Activated CD4-positive, alpha-beta T cell treated with anti-CD3 and anti-CD28 coated beads for 48 hours (primary cell): ENCODE measurements at regions not wholly inside any gene's neighbourhood (a gene's known extent, or its start where the extent isn't known, plus 50 kb on each side); places are given as distances from the start of the nearest gene placed in this dataset.

Experiments used
- DNase-seq: peaks from one replicate; pipeline ENCODE4 v3.0.0-alpha.2; 2020

GRCh38 chr16:87219287-87219909 lies 97.8 kb downstream of the C16orf95 start:
- no peak for DNase-seq

- DNase-seq, result no peak
Measured at GRCh38 chr16:87221633-87222032, 95.6 kb downstream of the C16orf95 start.

DNA sequence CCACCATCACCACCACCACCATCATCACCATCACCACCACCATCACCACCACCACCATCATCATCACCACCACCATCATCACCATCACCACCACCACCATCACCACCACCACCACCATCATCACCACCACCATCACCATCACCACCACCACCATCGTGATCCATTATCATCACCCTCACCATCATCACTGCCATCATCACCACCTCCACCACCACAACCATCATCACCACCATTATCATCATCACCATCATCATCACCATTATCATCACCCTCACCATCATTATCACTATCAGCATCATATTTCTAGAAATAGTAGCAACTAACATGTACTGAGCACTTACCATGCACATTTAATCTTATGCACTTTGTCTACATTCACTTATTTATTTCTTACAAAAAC lies 94.9 kb downstream of the C16orf95 start:
- DNase-seq, result no peak

GRCh38 chr16:87223656-87224248 lies 93.4 kb downstream of the C16orf95 start:
- no peak for DNase-seq

GRCh38 chr16:87226926-87227295 lies 90.3 kb downstream of the C16orf95 start:
- no peak for DNase-seq

- DNase-seq, result no peak
Measured at GRCh38 chr16:87227296-87227951, 89.8 kb downstream of the C16orf95 start.

- DNase-seq, result no peak
Measured at GRCh38 chr16:87228363-87228762, 88.8 kb downstream of the C16orf95 start.

GRCh38 chr16:87229230-87230188 lies 87.7 kb downstream of the C16orf95 start:
- DNase-seq, result no peak

GRCh38 chr16:87230571-87230970 lies 86.6 kb downstream of the C16orf95 start:
- no peak for DNase-seq

DNA sequence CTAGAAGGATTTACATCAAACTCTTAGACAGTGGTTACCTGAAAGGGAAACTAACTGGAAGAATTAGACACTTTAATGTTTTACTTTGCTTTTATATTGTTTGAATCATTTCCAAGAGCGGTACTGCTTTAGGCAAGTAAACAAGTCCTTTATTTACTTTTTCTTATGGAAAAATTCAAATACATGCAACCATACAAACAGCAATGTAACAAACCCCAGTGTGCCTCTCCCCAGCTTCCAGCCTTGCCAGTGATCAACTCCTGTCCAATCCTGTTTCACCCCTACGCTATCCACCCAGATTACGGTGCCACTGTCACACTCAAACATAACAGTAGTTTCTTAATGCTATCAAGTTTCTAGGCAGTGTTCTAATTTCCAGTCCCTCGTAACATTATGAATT lies 85.9 kb downstream of the C16orf95 start:
- DNase-seq, result no peak

- no peak for DNase-seq
Measured at GRCh38 chr16:87231911-87232310, 85.3 kb downstream of the C16orf95 start.

- no peak for DNase-seq
Measured at GRCh38 chr16:87233928-87234327, 83.3 kb downstream of the C16orf95 start.

- DNase-seq, result no peak
Measured at GRCh38 chr16:87234601-87235000, 82.6 kb downstream of the C16orf95 start.

DNA sequence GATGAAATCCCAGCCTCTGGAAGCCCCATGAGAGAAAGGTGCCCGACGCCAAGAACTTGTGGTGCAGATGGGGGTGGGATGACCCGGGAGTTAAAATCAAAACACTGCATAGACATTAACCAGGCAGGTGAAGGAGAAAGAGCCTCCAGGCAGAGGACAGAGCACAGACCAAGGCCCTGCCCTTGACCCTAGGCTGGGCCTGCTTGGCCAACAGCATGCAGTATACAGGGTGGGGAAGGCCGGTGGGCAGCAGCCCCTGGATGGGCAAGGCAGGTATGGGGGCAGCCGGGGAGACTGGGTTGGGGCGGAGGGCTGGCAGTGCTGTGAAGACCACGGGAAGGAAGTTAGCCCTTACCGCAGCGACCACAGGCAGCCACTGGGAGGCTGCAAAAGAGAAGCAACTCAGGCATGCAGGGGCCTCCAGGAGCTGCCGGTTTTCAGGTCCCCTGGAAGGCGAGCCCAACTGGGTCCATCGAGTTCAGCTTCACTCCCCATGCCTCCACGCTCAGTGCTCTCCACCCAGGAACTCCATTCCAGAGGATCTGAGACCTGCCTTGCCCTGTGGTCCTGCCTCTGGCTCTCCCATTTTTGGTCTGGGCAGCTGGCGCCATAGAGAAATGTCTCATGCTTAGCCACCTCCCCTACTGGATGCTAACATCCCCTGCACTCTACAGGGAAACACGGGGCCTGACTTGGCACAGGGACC lies 81.2 kb downstream of the C16orf95 start:
- no peak for DNase-seq

- DNase-seq, result no peak
Measured at GRCh38 chr16:87236516-87237115, 80.6 kb downstream of the C16orf95 start.

DNA sequence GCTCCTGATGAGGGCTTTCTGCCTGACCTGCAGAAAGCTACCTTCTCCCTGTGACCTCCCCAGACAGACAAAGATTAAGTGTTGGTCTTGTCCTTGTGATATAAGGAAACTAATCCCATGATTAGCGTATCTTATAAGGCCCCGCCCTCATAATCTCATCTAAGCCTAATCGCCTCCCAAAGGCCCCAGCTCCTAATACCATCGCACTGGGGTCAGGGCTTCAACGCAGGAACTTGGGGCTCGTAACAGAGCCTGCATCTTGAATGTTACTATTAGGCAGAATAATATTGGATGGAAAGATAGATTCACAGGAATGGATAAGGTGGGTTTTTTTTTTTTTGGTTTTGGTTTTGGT lies 78.9 kb downstream of the C16orf95 start:
- DNase-seq, result no peak

DNA sequence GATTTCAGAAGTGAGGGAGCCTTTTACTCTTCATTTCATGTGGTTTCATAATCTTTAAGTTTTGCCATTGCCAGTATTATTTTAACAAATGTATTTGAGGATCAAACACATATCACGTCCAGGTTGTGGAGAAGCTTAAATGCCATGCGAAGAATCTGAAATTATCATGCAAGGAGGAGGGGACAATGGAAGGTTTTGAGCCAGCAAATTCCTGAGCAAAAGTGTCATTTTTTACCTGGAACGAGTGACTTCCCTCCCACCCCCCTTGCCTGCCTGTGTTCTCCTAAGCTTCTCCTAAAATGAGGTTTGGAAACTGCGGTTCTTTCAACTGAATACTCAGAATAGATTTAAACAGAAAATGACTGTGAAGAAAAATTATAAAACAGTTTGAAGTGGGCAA lies 77.6 kb downstream of the C16orf95 start:
- no peak for DNase-seq

DNA sequence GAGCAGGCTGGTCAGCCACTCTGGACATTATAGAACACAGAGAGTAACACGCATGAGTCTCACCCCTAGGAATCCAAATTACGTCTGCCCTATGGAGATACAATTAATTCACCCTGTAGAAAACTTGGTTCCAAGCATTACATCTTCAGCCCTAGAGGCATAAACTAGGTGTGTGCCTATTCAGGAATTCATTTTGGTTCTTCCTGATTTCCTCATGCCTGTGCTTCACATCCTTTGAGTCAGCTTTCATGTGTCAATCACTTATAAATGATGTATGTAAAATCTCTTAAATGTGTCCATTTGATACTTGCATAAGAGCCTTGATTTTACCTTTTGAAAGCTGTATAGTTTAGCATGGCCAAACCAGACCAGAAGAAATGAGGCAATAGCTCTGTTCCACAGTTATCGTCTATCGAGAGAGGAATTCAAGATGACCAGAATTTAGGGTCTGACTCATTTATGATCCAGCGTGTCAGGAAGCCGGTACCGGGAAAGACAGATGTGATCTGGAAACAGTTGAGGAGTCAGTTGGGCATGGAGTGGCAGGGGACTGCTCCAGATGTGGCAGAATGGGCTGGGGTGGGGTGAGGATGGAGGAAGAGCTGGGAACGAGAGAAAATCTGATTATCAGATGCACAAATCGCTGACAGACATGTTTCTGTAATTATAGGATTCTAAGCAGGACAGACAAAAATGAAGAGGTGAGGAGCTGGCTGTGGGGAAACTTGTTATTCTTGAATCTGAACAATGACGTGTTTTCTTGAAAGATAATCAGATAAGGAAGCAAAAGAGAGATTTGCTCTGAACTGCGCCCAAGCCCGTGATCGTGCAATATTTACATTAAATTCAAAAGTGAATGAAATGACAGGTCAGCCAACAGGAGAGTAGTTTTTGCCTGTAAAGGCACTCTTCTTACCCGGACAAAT lies 76.7 kb downstream of the C16orf95 start:
- no peak for DNase-seq

GRCh38 chr16:87241137-87241771 lies 75.9 kb downstream of the C16orf95 start:
- no peak for DNase-seq

GRCh38 chr16:87243478-87243877 lies 73.7 kb downstream of the C16orf95 start:
- DNase-seq, result no peak
